OCI-M1 (cell line): ENCODE measurements at regions not wholly inside any gene's neighbourhood (a gene's known extent, or its start where the extent isn't known, plus 50 kb on each side); places are given as distances from the start of the nearest gene placed in this dataset.

Experiments used
- DNase-seq: peaks from one replicate; lab custom pipeline; 2025; lab: John Stamatoyannopoulos, UW

DNA sequence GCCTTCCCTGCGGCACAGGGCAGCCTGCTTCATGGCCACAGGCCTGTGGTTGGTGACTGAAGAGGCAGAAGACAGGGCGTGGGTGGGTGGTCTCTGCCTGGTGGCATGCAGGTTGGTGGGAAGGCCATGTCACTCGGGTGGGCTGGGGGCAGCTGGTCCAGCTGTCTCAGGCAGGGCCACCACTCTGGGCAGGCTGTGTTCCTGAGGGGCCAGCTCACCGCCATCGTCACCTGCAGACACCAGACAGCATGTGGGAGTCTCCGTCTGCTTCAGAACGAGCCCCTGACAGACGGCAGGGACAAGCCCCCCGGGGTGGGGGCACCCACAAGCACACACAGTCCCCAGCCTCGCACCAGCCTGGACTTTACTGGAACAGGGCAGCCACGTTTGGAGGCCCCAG is 750.1 kb downstream of the BRD1 start:
- no peak for DNase-seq

GRCh38 chr22:49077036-49077393 is 750.7 kb downstream of the BRD1 start:
- no peak for DNase-seq

GRCh38 chr22:49076300-49077035 is 751.2 kb downstream of the BRD1 start:
- no peak for DNase-seq

DNA sequence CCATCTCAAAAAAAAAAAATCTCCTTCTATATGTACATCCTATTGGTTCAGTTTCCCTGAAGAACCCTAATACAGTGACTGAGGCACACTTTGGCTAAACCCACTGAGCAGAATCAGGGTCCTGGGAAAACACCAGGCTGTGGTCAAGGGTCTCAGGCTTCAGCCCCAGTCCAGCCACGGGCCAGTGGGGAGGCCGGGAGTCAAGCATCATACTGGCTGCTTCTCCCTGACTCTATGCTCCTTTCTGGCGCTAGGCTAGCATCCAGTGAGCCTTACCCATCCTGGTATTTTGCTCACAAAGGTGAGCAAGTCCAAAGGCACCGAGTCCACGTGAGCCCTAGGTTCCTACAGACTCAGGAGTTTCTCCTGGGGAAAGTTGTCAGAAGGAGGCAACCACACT is 752.5 kb downstream of the BRD1 start:
- no peak for DNase-seq

DNA sequence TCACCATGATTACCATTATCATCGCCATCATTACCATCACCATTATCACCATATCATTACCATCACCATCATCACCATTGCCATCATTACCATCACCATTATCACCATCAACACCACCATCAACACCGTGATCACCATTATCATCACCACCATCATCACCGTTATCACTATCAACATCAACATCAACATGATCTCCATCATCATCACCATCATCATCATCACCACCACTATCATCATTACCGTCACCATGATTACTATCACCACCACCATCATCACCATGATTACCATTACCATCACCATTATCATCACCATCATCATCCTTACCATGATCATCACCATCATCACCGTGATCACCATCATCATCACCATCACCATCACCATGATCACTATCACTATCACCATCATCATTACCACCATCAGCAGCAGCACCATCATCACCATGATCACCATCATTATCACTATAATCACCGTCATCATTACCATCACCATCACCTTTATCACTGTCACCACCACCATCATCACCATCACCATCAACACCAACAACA is 753.7 kb downstream of the BRD1 start:
- DNase-seq: no peak

GRCh38 chr22:49072996-49073645 is 754.6 kb downstream of the BRD1 start:
- DNase-seq: no peak

DNA sequence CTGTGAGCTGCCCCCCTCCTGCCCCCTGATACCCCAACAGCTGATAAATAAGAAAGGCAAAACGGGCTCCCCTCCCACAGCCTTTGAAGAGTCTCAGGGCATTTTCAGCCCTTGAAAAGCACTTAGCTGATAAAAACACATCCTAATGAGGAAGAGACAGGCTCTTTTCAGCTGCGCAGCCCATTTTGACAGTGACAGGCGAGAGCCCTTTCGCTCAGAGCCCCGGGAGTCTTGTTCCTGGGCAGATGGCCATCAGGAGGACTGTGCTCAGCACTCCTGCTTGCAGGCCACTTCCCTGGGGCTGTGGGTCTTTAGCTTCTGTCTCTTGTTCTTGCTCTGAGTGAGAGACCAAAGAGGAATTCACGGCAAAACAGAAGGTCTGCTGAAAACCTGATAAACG is 757.2 kb downstream of the BRD1 start:
- no peak for DNase-seq

DNA sequence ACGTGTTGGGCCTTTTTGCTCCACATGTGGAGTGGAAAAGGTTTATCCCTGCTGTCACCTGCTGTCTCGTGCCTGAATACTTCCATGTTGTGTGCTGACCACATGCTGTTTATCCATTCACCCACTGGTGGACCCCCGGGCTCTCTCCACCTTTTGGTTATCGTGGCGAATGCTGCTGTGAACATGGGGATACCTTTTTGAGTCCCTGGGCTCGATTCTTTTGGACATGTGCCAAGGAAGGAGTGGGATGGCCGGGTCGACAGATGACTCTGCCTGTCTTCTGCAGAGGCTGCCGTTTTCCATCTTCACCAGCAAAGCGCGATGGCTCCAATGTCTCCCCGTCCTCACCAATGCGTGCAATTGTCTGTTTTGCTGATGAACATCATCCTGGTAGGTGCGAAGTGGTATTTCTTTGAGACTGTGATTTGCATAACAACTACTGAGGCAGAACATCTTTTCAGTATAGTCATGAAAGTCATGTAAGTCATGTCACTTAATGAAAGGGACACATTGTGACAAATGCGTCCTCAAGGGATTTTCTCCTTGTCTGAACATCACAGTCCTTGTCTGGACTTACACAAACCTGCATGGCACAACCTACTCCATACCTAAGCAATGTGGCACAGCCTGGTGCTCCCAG is 758.7 kb downstream of the BRD1 start:
- no peak for DNase-seq

GRCh38 chr22:49067504-49067903 is 760.2 kb downstream of the BRD1 start:
- no peak for DNase-seq

DNA sequence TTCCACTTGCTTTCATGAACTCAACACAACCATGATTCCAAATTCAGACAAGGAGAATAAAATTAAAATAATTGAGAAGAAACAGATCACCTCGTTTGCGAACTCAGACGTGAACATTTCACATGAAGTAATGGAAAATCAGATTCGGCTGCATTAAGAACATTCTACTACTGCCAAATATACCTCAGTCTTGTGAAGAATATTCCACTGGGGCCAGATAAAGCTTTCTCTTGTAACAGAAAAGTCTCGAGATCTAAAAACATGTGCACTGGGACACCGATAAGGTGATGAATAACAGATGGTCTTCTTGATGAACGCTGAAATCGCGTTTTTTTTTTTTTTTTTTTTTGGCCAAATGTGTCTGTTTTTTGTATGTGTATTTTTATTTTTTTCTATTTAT is 761.1 kb downstream of the BRD1 start:
- no peak for DNase-seq

- DNase-seq: no peak
Observed at GRCh38 chr22:49064836-49065235, 762.8 kb downstream of the BRD1 start.

GRCh38 chr22:49063545-49063890 is 764.2 kb downstream of the BRD1 start:
- DNase-seq: no peak

DNA sequence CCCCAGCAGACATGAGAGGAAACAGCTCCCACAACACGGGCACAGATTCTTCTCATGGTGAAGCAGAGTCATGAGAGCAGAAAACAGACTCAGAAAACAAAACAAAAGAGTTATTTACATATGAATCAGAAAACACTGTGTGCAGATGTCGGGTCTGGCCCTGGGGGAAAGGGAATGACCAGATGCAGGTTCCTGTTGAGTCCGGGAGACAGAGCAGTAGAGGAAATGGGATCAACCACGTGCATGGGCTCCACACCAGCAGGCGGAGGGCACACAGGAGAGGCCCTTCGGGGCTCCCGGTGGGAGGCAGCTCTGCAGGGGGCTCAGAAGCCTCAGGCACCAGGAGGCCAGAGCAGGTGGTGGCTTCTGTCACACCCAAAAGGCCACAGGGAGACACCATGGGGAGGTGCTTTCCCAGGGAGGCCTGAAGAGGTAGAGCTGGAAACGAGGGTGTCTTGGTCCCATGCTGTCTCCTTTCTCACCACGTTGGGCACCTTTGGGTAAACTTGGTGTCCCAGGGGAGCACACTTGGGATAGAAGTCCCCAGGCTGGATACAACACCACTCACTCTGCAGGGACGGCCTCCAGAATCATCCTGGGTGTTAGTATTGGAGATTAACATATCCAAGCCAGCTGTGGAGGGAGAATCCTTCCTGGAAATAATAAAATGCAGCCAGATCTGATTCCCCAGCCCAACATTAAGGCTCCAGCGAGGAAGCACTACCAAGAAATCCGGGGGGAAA is 764.7 kb downstream of the BRD1 start:
- DNase-seq: no peak

- no peak for DNase-seq
Observed at GRCh38 chr22:49062155-49062801, 765.4 kb downstream of the BRD1 start.

GRCh38 chr22:49057910-49058309 is 769.8 kb downstream of the BRD1 start:
- DNase-seq: no peak

- no peak for DNase-seq
Observed at GRCh38 chr22:49056301-49056700, 771.4 kb downstream of the BRD1 start.

GRCh38 chr22:49055406-49055805 is 772.3 kb downstream of the BRD1 start:
- no peak for DNase-seq

DNA sequence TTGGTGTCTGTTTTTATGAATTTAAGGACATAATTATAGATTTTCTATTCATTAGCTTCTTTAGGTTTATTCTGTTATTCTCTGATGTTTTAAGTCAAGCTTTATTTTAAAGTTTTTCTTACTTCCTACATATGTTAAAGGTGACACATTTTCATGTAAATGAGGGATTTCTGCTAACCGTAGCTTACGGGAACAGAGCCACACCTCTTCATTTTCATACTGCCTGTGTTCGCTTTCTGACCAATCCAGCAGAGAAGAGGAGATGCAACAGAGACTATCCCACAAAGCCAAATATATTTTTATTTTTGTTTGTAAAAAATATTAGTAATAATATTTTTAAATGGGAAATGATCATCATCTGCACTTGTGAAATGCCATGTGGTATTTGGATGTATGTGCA is 774.1 kb downstream of the BRD1 start:
- no peak for DNase-seq

GRCh38 chr22:49052560-49052959 is 775.1 kb downstream of the BRD1 start:
- DNase-seq: no peak

DNA sequence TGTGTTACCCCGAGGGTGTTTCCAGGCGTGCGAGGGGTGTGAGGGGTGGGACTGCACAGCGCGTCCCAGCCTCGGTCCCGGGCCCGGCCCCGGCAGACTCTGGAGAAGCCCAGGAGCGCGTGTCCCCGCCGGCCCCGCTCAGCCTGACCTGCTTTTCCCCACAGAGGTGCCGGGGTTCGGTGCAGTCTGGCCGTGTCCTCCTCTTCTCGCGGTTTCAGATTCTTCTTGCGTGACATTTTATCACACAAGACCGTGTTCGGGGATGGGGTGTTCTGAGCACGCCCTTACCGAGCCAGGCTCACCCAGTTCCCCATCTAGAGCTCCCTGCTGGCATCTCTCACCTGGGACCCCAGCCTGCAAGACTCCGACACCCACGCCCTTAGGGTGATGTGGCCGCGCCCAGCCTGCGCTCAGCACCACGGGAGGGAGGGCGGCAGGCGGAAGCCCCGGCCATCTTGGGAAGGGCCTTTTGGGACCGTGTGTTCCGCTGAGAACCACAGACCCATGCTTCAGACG is 775.6 kb downstream of the BRD1 start:
- no peak for DNase-seq

DNA sequence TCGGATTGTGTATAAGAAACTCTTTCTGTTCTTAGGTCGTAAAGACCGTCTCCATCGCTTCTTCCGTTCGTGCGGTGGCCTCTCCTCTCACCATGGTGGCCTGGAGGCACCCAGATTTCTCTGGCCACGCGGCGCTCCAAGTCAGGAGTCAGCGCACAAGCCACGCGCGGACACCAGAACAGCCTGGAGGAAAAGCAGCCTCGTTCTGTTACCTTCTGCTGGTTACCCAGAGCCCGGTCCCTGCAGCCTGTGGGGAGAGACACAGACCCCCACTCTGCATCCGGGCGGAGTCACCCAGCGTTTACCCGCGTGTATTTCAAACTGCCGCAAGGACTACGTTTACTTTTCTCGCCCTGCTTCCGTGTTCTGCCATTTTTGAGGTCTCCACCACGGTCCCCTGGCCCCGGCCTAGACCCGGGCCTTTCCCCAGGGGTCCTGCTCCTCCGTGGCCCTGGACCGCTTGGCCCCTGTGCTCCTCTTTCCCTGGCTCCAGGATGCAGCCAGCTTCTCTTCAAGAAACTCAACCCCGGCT is 776.1 kb downstream of the BRD1 start:
- no peak for DNase-seq

DNA sequence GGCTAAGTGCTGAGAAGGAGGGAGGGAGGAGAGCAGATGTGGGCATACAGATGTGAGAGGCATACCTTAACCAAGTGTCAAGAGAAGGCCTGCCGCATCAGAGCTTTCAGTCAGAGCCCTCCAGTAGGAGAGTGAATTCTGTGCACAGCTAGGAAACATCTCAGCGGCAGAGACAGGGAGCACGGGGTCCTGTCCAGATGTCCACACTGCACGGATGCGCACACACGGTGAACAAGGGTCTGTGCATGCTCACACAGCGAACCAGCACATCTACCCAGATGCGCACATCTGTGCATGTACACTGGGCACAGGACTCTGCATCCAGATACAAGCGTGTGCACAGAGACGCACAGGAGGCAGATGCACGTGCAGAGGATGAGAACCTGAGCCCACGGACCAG is 778.0 kb downstream of the BRD1 start:
- no peak for DNase-seq
